ENCODE measurements at regions not wholly inside any gene's neighbourhood (a gene's known extent, or its start where the extent isn't known, plus 50 kb on each side); places are given as distances from the start of the nearest gene placed in this dataset.

- ChIA-PET CTCF (no interaction called here), POLR2A (ENCODE audit: unreplicated experiment) (no interaction called here)
- no peak overlapping the region for H3K4me3 ChIP-seq
- no peaks in the 10 kb centered on the region for H3K27me3 ChIP-seq (ENCODE audit: insufficient read depth, low read depth)
- no peaks in the 10 kb centered on the region for H3K79me2 ChIP-seq (ENCODE audit: low read depth)
- no peaks in the 10 kb centered on the region for H3K9me3 ChIP-seq (ENCODE audit: insufficient read depth, low read depth)
- no peak overlapping the region for H3K27ac ChIP-seq
- H2AFZ ChIP-seq, result no peak overlapping the region
- no peak for DNase-seq
- TF ChIP-seq EZH2 (IDR thresholded peaks at IDR 0.05; ENCODE audit: low read depth) (no peak), CTCF (conservative IDR thresholded peaks at IDR 0.05) (no peak)
- H4K20me1 ChIP-seq (ENCODE audit: insufficient read depth), result no peaks in the 10 kb centered on the region
- no peaks in the 10 kb centered on the region for H3K36me3 ChIP-seq (ENCODE audit: low read depth)
- no TSS peak for BruUV-seq (replicated peaks)
- no peaks in the 10 kb centered on the region for H3F3A ChIP-seq (ENCODE audit: insufficient read depth, low read depth)
- intact Hi-C loops (cut with micrococcal nuclease; ENCODE audit: unreplicated experiment), result no loop called here
- H3K4me1 ChIP-seq (replicated peaks; ENCODE audit: insufficient read depth), result no peaks in the 10 kb centered on the region
- no peaks in the 10 kb centered on the region for H3K9me2 ChIP-seq (ENCODE audit: insufficient read depth)
- H3K4me2 ChIP-seq, result no peak overlapping the region
Measured at GRCh38 chr6:48169635-48170034, 58.6 kb upstream of the PTCHD4 start.

All from PC-9 (cell line).